ENCODE measurements at regions not wholly inside any gene's neighbourhood (a gene's known extent, or its start where the extent isn't known, plus 50 kb on each side); places are given as distances from the start of the nearest gene placed in this dataset.

GRCh38 chr5:174616036-174616435, 108.3 kb upstream of the MSX2 start:
- no peak overlapping the region for H3K4me3 Mint-ChIP-seq
- Histone ChIP-seq H3K4me2 (no peak overlapping the region), H3K36me3 (no peaks in the 10 kb centered on the region), H4K20me1 (ENCODE audit: low read depth) (no peaks in the 10 kb centered on the region), H3K27ac (no peak overlapping the region), H3K4me3 (no peak overlapping the region), H3F3A (ENCODE audit: low read depth) (no peaks in the 10 kb centered on the region), H3K4me1 (peaks cover 6% of the 10 kb centered on the region), H3K9me3 (ENCODE audit: low read depth) (no peaks in the 10 kb centered on the region), H2AFZ (replicated peaks) (no peak overlapping the region), H3K9ac (no peak overlapping the region), H3K27me3 (no peaks in the 10 kb centered on the region), H3K79me2 (ENCODE audit: low read depth) (no peaks in the 10 kb centered on the region)
- peaks cover 10% of the 10 kb centered on the region for H3K27me3 Mint-ChIP-seq (ENCODE audit: insufficient read depth, low read depth)
- peaks cover 33% of the 10 kb centered on the region for H3K4me1 Mint-ChIP-seq
- no peak for DNase-seq (ENCODE audit: low spot score)
- TF ChIP-seq EZH2 (IDR thresholded peaks at IDR 0.05), result no peak
- TF ChIP-seq EZH2phosphoT487 (IDR thresholded peaks at IDR 0.05), result no peak
- TF ChIP-seq CTCF (IDR thresholded peaks at IDR 0.05), result no peak
- no peak overlapping the region for H3K27ac Mint-ChIP-seq
- peaks cover 4% of the 10 kb centered on the region for H3K9me3 Mint-ChIP-seq
- H3K36me3 Mint-ChIP-seq, result no peaks in the 10 kb centered on the region

GRCh38 chr5:174617285-174617684, 107.1 kb upstream of the MSX2 start:
- H3K27ac Mint-ChIP-seq, result no peak overlapping the region
- H3K36me3 ChIP-seq, result no peaks in the 10 kb centered on the region
- no peak overlapping the region for H3K4me3 Mint-ChIP-seq
- no peaks in the 10 kb centered on the region for H3K9me3 ChIP-seq (ENCODE audit: low read depth)
- DNase-seq (ENCODE audit: low spot score), result no peak
- no peaks in the 10 kb centered on the region for H3K36me3 Mint-ChIP-seq
- H3K27ac ChIP-seq, result no peak overlapping the region
- peaks cover 4% of the 10 kb centered on the region for H3K9me3 Mint-ChIP-seq
- no peaks in the 10 kb centered on the region for H3K27me3 ChIP-seq
- TF ChIP-seq CTCF (IDR thresholded peaks at IDR 0.05) (no peak), EZH2phosphoT487 (IDR thresholded peaks at IDR 0.05) (no peak), EZH2 (IDR thresholded peaks at IDR 0.05) (no peak)
- H2AFZ ChIP-seq (replicated peaks), result no peak overlapping the region
- H3K4me1 Mint-ChIP-seq, result peaks cover 33% of the 10 kb centered on the region
- no peaks in the 10 kb centered on the region for H4K20me1 ChIP-seq (ENCODE audit: low read depth)
- no peak overlapping the region for H3K4me3 ChIP-seq
- no peak overlapping the region for H3K9ac ChIP-seq
- no peaks in the 10 kb centered on the region for H3K79me2 ChIP-seq (ENCODE audit: low read depth)
- H3K4me2 ChIP-seq, result no peak overlapping the region
- peaks cover 6% of the 10 kb centered on the region for H3K4me1 ChIP-seq
- H3F3A ChIP-seq (ENCODE audit: low read depth), result no peaks in the 10 kb centered on the region
- H3K27me3 Mint-ChIP-seq (ENCODE audit: insufficient read depth, low read depth), result peaks cover 13% of the 10 kb centered on the region

DNA sequence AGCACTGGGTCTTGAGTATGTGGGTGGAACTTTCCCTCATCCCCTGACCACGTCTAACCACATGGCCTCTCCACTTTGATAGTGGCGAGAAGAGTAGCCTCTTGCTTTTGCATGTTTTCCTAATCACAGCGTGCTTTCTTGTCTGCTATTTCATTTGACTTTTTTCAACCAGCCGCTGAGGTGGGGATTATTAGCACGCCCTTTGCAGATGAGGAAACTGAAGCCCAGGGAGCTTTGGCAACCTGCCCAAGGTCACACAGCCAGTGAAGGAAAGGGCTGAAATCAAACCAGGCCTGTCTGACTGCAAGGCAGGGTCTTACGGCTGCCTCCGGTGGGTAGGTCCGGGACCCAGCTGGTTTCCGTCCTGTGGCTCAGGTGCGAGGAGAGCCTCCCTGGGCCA, 106.5 kb upstream of the MSX2 start:
- H3K4me3 ChIP-seq, result no peak overlapping the region
- no peaks in the 10 kb centered on the region for H3K9me3 ChIP-seq (ENCODE audit: low read depth)
- no peaks in the 10 kb centered on the region for H3K36me3 ChIP-seq
- H3K4me1 ChIP-seq, result peaks cover 6% of the 10 kb centered on the region
- H3K27ac ChIP-seq, result no peak overlapping the region
- H4K20me1 ChIP-seq (ENCODE audit: low read depth), result no peaks in the 10 kb centered on the region
- Mint-ChIP-seq H3K27me3 (ENCODE audit: insufficient read depth, low read depth) (peaks cover 13% of the 10 kb centered on the region), H3K4me1 (peaks cover 33% of the 10 kb centered on the region), H3K4me3 (no peak overlapping the region), H3K9me3 (peaks cover 4% of the 10 kb centered on the region), H3K27ac (no peak overlapping the region), H3K36me3 (no peaks in the 10 kb centered on the region)
- H3F3A ChIP-seq (ENCODE audit: low read depth), result no peaks in the 10 kb centered on the region
- H3K4me2 ChIP-seq, result no peak overlapping the region
- H2AFZ ChIP-seq (replicated peaks), result no peak overlapping the region
- H3K9ac ChIP-seq, result no peak overlapping the region
- no peaks in the 10 kb centered on the region for H3K27me3 ChIP-seq
- TF ChIP-seq EZH2 (IDR thresholded peaks at IDR 0.05) (no peak), EZH2phosphoT487 (IDR thresholded peaks at IDR 0.05) (no peak), CTCF (IDR thresholded peaks at IDR 0.05) (no peak)
- H3K79me2 ChIP-seq (ENCODE audit: low read depth), result no peaks in the 10 kb centered on the region
- DNase-seq (ENCODE audit: low spot score), result no peak

Measured in neural progenitor cell (in vitro differentiated cells).